ENCODE measurements at regions not wholly inside any gene's neighbourhood (a gene's known extent, or its start where the extent isn't known, plus 50 kb on each side); places are given as distances from the start of the nearest gene placed in this dataset.

- dilution Hi-C loops (cut with MboI; ENCODE audit: extremely low pct_ligation_motif_present, low sequenced_read_pairs) (no loop called here), intact Hi-C loops (cut with micrococcal nuclease) (no loop called here)
- no peak overlapping the region for H3K27ac ChIP-seq (ENCODE audit: insufficient read depth, low read depth, low read length)
- ChIA-PET CTCF (no interaction called here), POLR2A (no interaction called here)
- no peaks in the 10 kb centered on the region for H3K36me3 ChIP-seq (ENCODE audit: control insufficient read depth in 2 of 2, extremely low read depth in 1 of 2, insufficient read depth in 2 of 2, low read length in 2 of 2)
- no peak overlapping the region for H3K4me2 ChIP-seq (ENCODE audit: insufficient read depth, low read length)
- H3K9me3 ChIP-seq (replicated peaks; ENCODE audit: control insufficient read depth, insufficient read depth, low read length) = no peaks in the 10 kb centered on the region
- H3K9ac ChIP-seq (replicated peaks; ENCODE audit: extremely low read depth, insufficient read depth, low read length) = no peak overlapping the region
- no peak overlapping the region for H2AFZ ChIP-seq (ENCODE audit: low read depth, low read length)
- TF ChIP-seq POLR2AphosphoS5 (IDR thresholded peaks at IDR 0.05; ENCODE audit: insufficient read depth, low read depth, low read length) (no peak), FOS (IDR thresholded peaks at IDR 0.05; ENCODE audit: borderline replicate concordance, insufficient read depth, low read length) (no peak), POLR2A (IDR thresholded peaks at IDR 0.05; ENCODE audit: low read depth, low read length) (no peak), GATA2 (IDR thresholded peaks at IDR 0.05; ENCODE audit: insufficient read depth, insufficient read length, low read depth, low read length) (no peak), MYC (IDR thresholded peaks at IDR 0.05; ENCODE audit: low read depth, low read length) (no peak), EZH2 (IDR thresholded peaks at IDR 0.05; ENCODE audit: borderline replicate concordance, low read depth, low read length, severe bottlenecking) (no peak), CTCF (IDR thresholded peaks at IDR 0.05; ENCODE audit: extremely low read depth in 1 of 2, insufficient read depth in 1 of 2, low read depth in 1 of 2, low read length in 2 of 2) (no peak), JUN (IDR thresholded peaks at IDR 0.05; ENCODE audit: borderline replicate concordance, insufficient read depth, insufficient read length, low read depth) (no peak)
- TF ChIP-seq, protein P1, sequence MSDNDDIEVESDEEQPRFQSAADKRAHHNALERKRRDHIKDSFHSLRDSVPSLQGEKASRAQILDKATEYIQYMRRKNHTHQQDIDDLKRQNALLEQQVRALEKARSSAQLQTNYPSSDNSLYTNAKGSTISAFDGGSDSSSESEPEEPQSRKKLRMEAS (IDR thresholded peaks at IDR 0.05; ENCODE audit: insufficient read depth, insufficient read length) = no peak
- no peaks in the 10 kb centered on the region for H3K9me1 ChIP-seq (replicated peaks; ENCODE audit: control insufficient read depth, extremely low read depth, insufficient read depth, low read length)
- BruUV-seq (replicated peaks) = no TSS peak
- FAIRE-seq = no peak
- H3K4me1 ChIP-seq (ENCODE audit: control insufficient read depth, extremely low read depth, insufficient read depth, low read length) = no peaks in the 10 kb centered on the region
- H3K27me3 ChIP-seq (ENCODE audit: control insufficient read depth in 2 of 2, insufficient read depth in 2 of 2, low read length in 2 of 2) = no peaks in the 10 kb centered on the region
- no peaks in the 10 kb centered on the region for H3K79me2 ChIP-seq (ENCODE audit: control insufficient read depth, insufficient read depth, low read length)
- H4K20me1 ChIP-seq (replicated peaks; ENCODE audit: control insufficient read depth, extremely low read depth, insufficient read depth, low read length) = no peaks in the 10 kb centered on the region
- no peak for DNase-seq (ENCODE audit: low read depth, low spot score)
- H3K4me3 ChIP-seq (replicated peaks in 1 of 3; ENCODE audit: insufficient read depth in 1 of 3, low read depth in 1 of 3, low read length in 3 of 3) = no peak overlapping the region
Measured at GRCh38 chr13:62139597-62139996, 723.9 kb upstream of the PCDH20 start.

Measured in endothelial cell of umbilical vein (primary cell).